ENCODE measurements at regions not wholly inside any gene's neighbourhood (a gene's known extent, or its start where the extent isn't known, plus 50 kb on each side); places are given as distances from the start of the nearest gene placed in this dataset.

DNA sequence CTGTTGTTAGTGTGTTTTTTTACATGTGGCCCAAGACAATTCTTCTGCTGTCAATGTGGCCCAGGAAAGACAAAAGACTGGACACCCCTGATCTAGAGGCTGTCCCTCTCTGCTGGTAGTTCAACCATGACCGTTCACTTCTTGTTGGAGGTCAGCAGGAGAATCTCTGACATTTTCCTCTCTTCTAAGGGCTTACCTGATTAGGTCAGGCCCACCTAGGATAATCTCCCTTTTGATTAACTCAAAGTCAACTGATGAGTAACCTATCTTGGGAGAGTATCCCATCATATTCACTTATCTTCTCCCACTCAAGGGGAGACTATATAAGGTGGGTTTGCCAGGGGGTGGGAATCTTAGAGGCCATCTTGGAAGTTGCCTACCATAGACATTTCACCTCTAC, 135.2 kb downstream of the BUB3 start:
- Histone ChIP-seq H3K79me2 (ENCODE audit: insufficient read depth, low read length) (no peaks in the 10 kb centered on the region), H3K9me3 (replicated peaks in 1 of 2; ENCODE audit: control insufficient read depth in 1 of 2, insufficient read depth in 1 of 2, low read length in 2 of 2) (no peaks in the 10 kb centered on the region), H2AFZ (ENCODE audit: insufficient read depth, low read depth, low read length, poor library complexity, severe bottlenecking) (no peak overlapping the region), H3K4me3 (replicated peaks in 1 of 3; ENCODE audit: low read depth in 2 of 3, low read length in 3 of 3) (no peak overlapping the region), H3K4me2 (replicated peaks; ENCODE audit: extremely low read depth, low read length, poor library complexity, severe bottlenecking) (no peak overlapping the region), H3K4me1 (ENCODE audit: control insufficient read depth in 1 of 2, insufficient read depth in 2 of 2, low read length in 2 of 2) (no peaks in the 10 kb centered on the region), H4K20me1 (ENCODE audit: insufficient read depth, low read length) (no peaks in the 10 kb centered on the region), H3K9ac (ENCODE audit: insufficient read depth, low read length, poor library complexity, severe bottlenecking) (no peak overlapping the region), H3K27me3 (ENCODE audit: control insufficient read depth in 2 of 2, insufficient read depth in 2 of 2, low read length in 2 of 2) (no peaks in the 10 kb centered on the region), H3K36me3 (replicated peaks in 1 of 2; ENCODE audit: control insufficient read depth in 1 of 2, insufficient read depth in 2 of 2, low read length in 2 of 2) (no peaks in the 10 kb centered on the region), H3K27ac (ENCODE audit: low read depth in 1 of 2, low read length in 2 of 2) (no peak overlapping the region)
- intact Hi-C loops (cut with micrococcal nuclease) = no loop called here
- Mint-ChIP-seq H3K4me3 (no peak overlapping the region), H3K9me3 (peaks cover 2 to 11% (median 3%) of the 10 kb centered on the region in 7 donors), H3K27me3 (ENCODE audit: low read depth in 3 of 3) (peaks cover 0 to 2% (median 0%) of the 10 kb centered on the region in 3 donors), H3K36me3 (no peaks in the 10 kb centered on the region), H3K27ac (no peak overlapping the region), H3K4me1 (no peaks in the 10 kb centered on the region)
- 60% methylated on average over 1 of the region's 1 CpG for WGBS (ENCODE audit: insufficient coverage)
- TF ChIP-seq, protein P1, sequence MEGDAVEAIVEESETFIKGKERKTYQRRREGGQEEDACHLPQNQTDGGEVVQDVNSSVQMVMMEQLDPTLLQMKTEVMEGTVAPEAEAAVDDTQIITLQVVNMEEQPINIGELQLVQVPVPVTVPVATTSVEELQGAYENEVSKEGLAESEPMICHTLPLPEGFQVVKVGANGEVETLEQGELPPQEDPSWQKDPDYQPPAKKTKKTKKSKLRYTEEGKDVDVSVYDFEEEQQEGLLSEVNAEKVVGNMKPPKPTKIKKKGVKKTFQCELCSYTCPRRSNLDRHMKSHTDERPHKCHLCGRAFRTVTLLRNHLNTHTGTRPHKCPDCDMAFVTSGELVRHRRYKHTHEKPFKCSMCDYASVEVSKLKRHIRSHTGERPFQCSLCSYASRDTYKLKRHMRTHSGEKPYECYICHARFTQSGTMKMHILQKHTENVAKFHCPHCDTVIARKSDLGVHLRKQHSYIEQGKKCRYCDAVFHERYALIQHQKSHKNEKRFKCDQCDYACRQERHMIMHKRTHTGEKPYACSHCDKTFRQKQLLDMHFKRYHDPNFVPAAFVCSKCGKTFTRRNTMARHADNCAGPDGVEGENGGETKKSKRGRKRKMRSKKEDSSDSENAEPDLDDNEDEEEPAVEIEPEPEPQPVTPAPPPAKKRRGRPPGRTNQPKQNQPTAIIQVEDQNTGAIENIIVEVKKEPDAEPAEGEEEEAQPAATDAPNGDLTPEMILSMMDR (IDR thresholded peaks at IDR 0.05) = no peak
- no peak for DNase-seq

DNA sequence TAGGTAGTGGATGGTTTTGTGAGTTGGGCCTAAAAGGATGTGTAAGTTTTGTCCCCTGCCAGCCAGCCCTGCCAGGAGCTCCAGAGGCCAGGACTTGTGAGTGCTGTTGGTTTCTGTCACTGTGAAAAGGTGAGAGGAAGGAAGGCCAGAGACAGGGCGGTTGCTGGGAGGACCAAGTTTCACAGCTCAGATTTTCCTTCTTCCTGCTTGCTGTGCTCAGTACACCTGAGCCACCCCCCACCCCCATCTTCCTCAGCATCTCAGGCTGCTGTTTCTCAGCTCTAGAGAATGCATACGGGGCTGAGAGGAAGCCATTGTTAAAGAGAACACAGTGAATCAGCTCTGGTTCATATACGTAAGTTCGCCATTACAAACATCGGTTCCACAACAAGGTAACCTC, 139.9 kb downstream of the BUB3 start:
- no peaks in the 10 kb centered on the region for H3K79me2 ChIP-seq (ENCODE audit: insufficient read depth, low read length)
- Mint-ChIP-seq H3K36me3 (no peaks in the 10 kb centered on the region), H3K9me3 (peaks cover 3 to 18% (median 8%) of the 10 kb centered on the region in 7 donors), H3K4me3 (no peak overlapping the region), H3K4me1 (no peaks in the 10 kb centered on the region), H3K27ac (no peak overlapping the region), H3K27me3 (ENCODE audit: low read depth in 3 of 3) (peaks cover 2% of the 10 kb centered on the region in 3 donors)
- H3K27me3 ChIP-seq (ENCODE audit: control insufficient read depth in 2 of 2, insufficient read depth in 2 of 2, low read length in 2 of 2) = no peaks in the 10 kb centered on the region
- no peak overlapping the region for H2AFZ ChIP-seq (ENCODE audit: insufficient read depth, low read depth, low read length, poor library complexity, severe bottlenecking)
- WGBS (ENCODE audit: insufficient coverage) = 67% methylated on average over 1 of the region's 5 CpGs
- H3K27ac ChIP-seq (ENCODE audit: low read depth in 1 of 2, low read length in 2 of 2) = no peak overlapping the region
- intact Hi-C loops (cut with micrococcal nuclease) = no loop called here
- DNase-seq = no peak
- H3K9ac ChIP-seq (ENCODE audit: insufficient read depth, low read length, poor library complexity, severe bottlenecking) = no peak overlapping the region
- H3K36me3 ChIP-seq (replicated peaks in 1 of 2; ENCODE audit: control insufficient read depth in 1 of 2, insufficient read depth in 2 of 2, low read length in 2 of 2) = no peaks in the 10 kb centered on the region
- H3K9me3 ChIP-seq (replicated peaks in 1 of 2; ENCODE audit: control insufficient read depth in 1 of 2, insufficient read depth in 1 of 2, low read length in 2 of 2) = peaks cover 0 to 4% of the 10 kb centered on the region in 2 donors
- no peaks in the 10 kb centered on the region for H3K4me1 ChIP-seq (ENCODE audit: control insufficient read depth in 1 of 2, insufficient read depth in 2 of 2, low read length in 2 of 2)
- H3K4me3 ChIP-seq (replicated peaks in 1 of 3; ENCODE audit: low read depth in 2 of 3, low read length in 3 of 3) = no peak overlapping the region
- no peak overlapping the region for H3K4me2 ChIP-seq (replicated peaks; ENCODE audit: extremely low read depth, low read length, poor library complexity, severe bottlenecking)
- TF ChIP-seq, protein P1 (IDR thresholded peaks at IDR 0.05) = no peak
- H4K20me1 ChIP-seq (ENCODE audit: insufficient read depth, low read length) = no peaks in the 10 kb centered on the region
